AG04450 (cell line): ENCODE measurements at regions not wholly inside any gene's neighbourhood (a gene's known extent, or its start where the extent isn't known, plus 50 kb on each side); places are given as distances from the start of the nearest gene placed in this dataset.

Experiments used
- CTCF ChIA-PET: fragments of 300-600, 350-600 bp; formaldehyde crosslinking; extraction: SDS; loops from one replicate; lab custom pipeline; 2022; ENCODE audit warnings: antibody characterized with exemption, inconsistent platforms; lab: Charles Lee
- POLR2A ChIA-PET: fragments of 350-600 bp; formaldehyde crosslinking; extraction: SDS; loops from one replicate; lab custom pipeline; 2021; ENCODE audit warnings: antibody characterized with exemption, inconsistent platforms; lab: Yijun Ruan, JAX
- DNase-seq: peaks from one replicate; pipeline ENCODE4 v3.0.0-alpha.2; 2011; ENCODE audit warnings: low read depth, low spot score
- H3K27ac ChIP-seq: one replicate; pipeline ENCODE4 v1.5.1; 2012; ENCODE audit warnings: low read depth, low read length, control low read depth
- H3K27me3 ChIP-seq: one replicate; pipeline ENCODE4 v1.6.0; 2012; ENCODE audit warnings: low read length; ENCODE audit not compliant: control insufficient read depth, insufficient read depth
- H3K4me3 ChIP-seq: 2 replicates; pipeline ENCODE4 v1.5.1; 2011; ENCODE audit warnings: mild to moderate bottlenecking, low read depth, low read length, control low read depth
- H3K9me3 ChIP-seq: 2 replicates; pipeline ENCODE4 v1.5.1; 2012; ENCODE audit warnings: low read length; ENCODE audit not compliant: control insufficient read depth, insufficient read depth
- CTCF ChIP-seq: IDR thresholded peaks from 2 replicates; pipeline ENCODE4 v1.5.1; 2011; ENCODE audit warnings: low read depth, low read length, control low read depth, inconsistent platforms

- Histone ChIP-seq H3K9me3 (no peaks in the 10 kb centered on the region; the same call in 1 of the 2 replicates), H3K27me3 (no peaks in the 10 kb centered on the region), H3K4me3 (no peak overlapping the region), H3K27ac (no peak overlapping the region)
- POLR2A ChIA-PET: no interaction called here
- DNase-seq: no peak
- no peak for TF ChIP-seq CTCF
- CTCF ChIA-PET: no interaction called here
Observed at GRCh38 chr20:19924255-19924654, 92.9 kb upstream of the NAA20 start.

- Histone ChIP-seq H3K4me3 (no peak overlapping the region), H3K27ac (no peak overlapping the region), H3K9me3 (no peaks in the 10 kb centered on the region), H3K27me3 (no peaks in the 10 kb centered on the region)
- TF ChIP-seq CTCF: no peak
- POLR2A ChIA-PET: no interaction called here
- CTCF ChIA-PET: interaction anchor here (1.0 to 1.1 kb wide), 2 partner anchors 79 to 141 kb away, joined by 3 read pairs; no protein-coding TSS in a partner anchor
- DNase-seq: no peak
Observed at GRCh38 chr20:19926591-19926990, 90.6 kb upstream of the NAA20 start.

GRCh38 chr20:19928328-19929011 lies 88.7 kb upstream of the NAA20 start:
- Histone ChIP-seq H3K4me3 (no peak overlapping the region), H3K27ac (no peak overlapping the region), H3K27me3 (no peaks in the 10 kb centered on the region), H3K9me3 (no peaks in the 10 kb centered on the region)
- CTCF ChIA-PET: no interaction called here
- no peak for DNase-seq
- POLR2A ChIA-PET: no interaction called here
- TF ChIP-seq CTCF: no peak

- Histone ChIP-seq H3K4me3 (no peak overlapping the region), H3K9me3 (no peaks in the 10 kb centered on the region), H3K27me3 (no peaks in the 10 kb centered on the region), H3K27ac (no peak overlapping the region)
- CTCF ChIA-PET: interaction anchor here (0.5 kb wide), 1 partner anchor 352 kb away, joined by 4 read pairs; no protein-coding TSS in a partner anchor
- TF ChIP-seq CTCF: no peak
- POLR2A ChIA-PET: interaction anchor here (0.7 kb wide), 1 partner anchor 17 kb away, joined by 3 read pairs; no protein-coding TSS in a partner anchor
- no peak for DNase-seq
Observed at GRCh38 chr20:19929012-19929360, 88.2 kb upstream of the NAA20 start.

GRCh38 chr20:19929481-19930145 lies 87.5 kb upstream of the NAA20 start:
- no peak for DNase-seq
- CTCF ChIA-PET: interaction anchor here (0.5 kb wide), 1 partner anchor 351 kb away, joined by 4 read pairs; no protein-coding TSS in a partner anchor

More at GRCh38 chr20:19929481-19930145, 87.5 kb upstream of the NAA20 start:
- no peak for TF ChIP-seq CTCF
- POLR2A ChIA-PET: interaction anchor here (0.7 kb wide), 1 partner anchor 17 kb away, joined by 3 read pairs; no protein-coding TSS in a partner anchor
- Histone ChIP-seq H3K9me3 (no peaks in the 10 kb centered on the region), H3K4me3 (no peak overlapping the region), H3K27ac (no peak overlapping the region), H3K27me3 (no peaks in the 10 kb centered on the region)
